HepG2 (cell line): ENCODE measurements at regions not wholly inside any gene's neighbourhood (a gene's known extent, or its start where the extent isn't known, plus 50 kb on each side); places are given as distances from the start of the nearest gene placed in this dataset.

Experiments
- ATAC-seq: fragments of 200-7000 bp; cut with Tn5 transposase; 3 replicates; pipeline ENCODE4 v1.9.1; 2020; ENCODE audit warnings: mild to moderate bottlenecking, moderate library complexity
- BruUV-seq: library from RNA; stranded (reverse); fragments of 400-500 nt; replicated peaks from 2 replicates; lab custom pipeline; 2021; lab: Mats Ljungman, UMichigan
- CTCF ChIA-PET: fragments of 300-600 bp; formaldehyde crosslinking; extraction: SDS; loops from one replicate; lab custom pipeline; 2021; ENCODE audit warnings: low total read pairs, inconsistent platforms, low intra/inter-chr PET ratio; lab: Yijun Ruan, JAX
- POLR2A ChIA-PET: fragments of 350-600 bp; sonication (Branson Sonifier 250); formaldehyde crosslinking; loops from one replicate; lab custom pipeline; 2020; ENCODE audit warnings: antibody characterized with exemption, inconsistent platforms; lab: Yijun Ruan, JAX
- DNase-seq: peaks from one replicate; pipeline ENCODE4 v3.0.0-alpha.2; 2015; ENCODE audit warnings: low spot score
- FAIRE-seq: peaks from 3 replicates; lab custom pipeline; 2011; peaks lifted over from hg19 to GRCh38; lab: Jason Lieb, UNC
- H2AFZ ChIP-seq: one replicate; pipeline ENCODE4 v1.6.1; 2011; ENCODE audit warnings: low read length, inconsistent platforms
- H3K27ac ChIP-seq: fragments of 300-600 bp; 3 replicates; pipeline ENCODE4 v1.8.0; 2011; ENCODE audit warnings: mixed run types, mild to moderate bottlenecking, mixed read lengths, low read length, inconsistent platforms; ENCODE audit not compliant: insufficient read depth; ENCODE audit errors: extremely low read length
- H3K27me3 ChIP-seq, 2 experiments: fragments of 200-600 bp in 1 of 2; 2 replicates in 1 of 2; 3 replicates in 1 of 2; pipeline versions ENCODE4 v1.6.0 to v1.8.0; 2011; ENCODE audit warnings: low read length in 2 of 2, mild to moderate bottlenecking in 2 of 2, moderate library complexity in 2 of 2, inconsistent platforms in 1 of 2; ENCODE audit not compliant: insufficient read depth in 2 of 2, control insufficient read depth in 1 of 2
- H3K36me3 ChIP-seq, 2 experiments: fragments of 200-600 bp in 1 of 2; replicated peaks in 1 of 2; 2 replicates in 1 of 2; 3 replicates in 1 of 2; pipeline versions ENCODE4 v1.5.1 to v1.8.0; 2011; ENCODE audit warnings: low read length in 2 of 2, inconsistent platforms in 1 of 2; ENCODE audit not compliant: insufficient read depth in 2 of 2, control insufficient read depth in 1 of 2
- H3K4me1 ChIP-seq: 2 replicates; pipeline ENCODE4 v1.5.1; 2012; ENCODE audit warnings: low read length, inconsistent platforms; ENCODE audit not compliant: insufficient read depth
- H3K4me2 ChIP-seq: 2 replicates; pipeline ENCODE4 v1.6.0; 2011; ENCODE audit warnings: low read depth, low read length, inconsistent platforms
- H3K4me3 ChIP-seq, 3 experiments: fragments of 200-600 bp in 1 of 3; sonication (generic), shearing (Covaris generic) in 1 of 3; replicated peaks in 1 of 3; 2 replicates each; pipeline ENCODE4 v1.5.1; 2011 to 2016; ENCODE audit warnings: low read length in 3 of 3, inconsistent platforms in 2 of 3, low read depth in 2 of 3, mild to moderate bottlenecking in 2 of 3, control low read depth in 1 of 3, mixed read lengths in 1 of 3; ENCODE audit not compliant: insufficient read depth in 1 of 3
- H3K79me2 ChIP-seq: one replicate; pipeline ENCODE4 v1.6.1; 2011; ENCODE audit warnings: low read length, inconsistent platforms; ENCODE audit not compliant: insufficient read depth
- H3K9ac ChIP-seq: 2 replicates; pipeline ENCODE4 v1.6.0; 2011; ENCODE audit warnings: mild to moderate bottlenecking, low read depth, low read length, inconsistent platforms; ENCODE audit not compliant: insufficient read depth
- H3K9me3 ChIP-seq: 2 replicates; pipeline ENCODE4 v1.5.1; 2012; ENCODE audit warnings: mild to moderate bottlenecking, low read length
- H4K20me1 ChIP-seq: 2 replicates; pipeline ENCODE4 v1.6.0; 2011; ENCODE audit warnings: inconsistent platforms, mild to moderate bottlenecking, low read length, moderate library complexity; ENCODE audit not compliant: insufficient read depth
- GPN1 ChIP-seq: sonication (generic); formaldehyde crosslinking; IDR thresholded peaks from 2 replicates; pipeline ENCODE4 v1.5.1; 2020; ENCODE audit warnings: missing genetic modification reagents, borderline replicate concordance
- MAFF ChIP-seq: IDR thresholded peaks from 2 replicates; pipeline ENCODE4 v1.6.1; 2011; ENCODE audit warnings: low read depth, low read length, improper control_type of control experiment
- MAFK ChIP-seq, 2 experiments: IDR thresholded peaks in 1 of 2; conservative IDR thresholded peaks in 1 of 2; 2 replicates each; pipeline ENCODE4 v1.6.1; 2011; ENCODE audit warnings: improper control_type of control experiment in 2 of 2, low read length in 2 of 2
- MNT ChIP-seq: fragments of 450-650 bp; IDR thresholded peaks from 2 replicates; pipeline ENCODE4 v1.6.1; 2016
- ZNF180 ChIP-seq: sonication (generic); formaldehyde crosslinking; IDR thresholded peaks from 2 replicates; pipeline ENCODE4 v1.4.0; 2020; ENCODE audit warnings: low read depth, missing genetic modification reagents, borderline replicate concordance
- ZNF773 ChIP-seq: sonication (generic); formaldehyde crosslinking; IDR thresholded peaks from 2 replicates; pipeline ENCODE4 v1.4.0; 2020; ENCODE audit warnings: missing genetic modification reagents, borderline replicate concordance
- WGBS: methylation state at CpG from one replicate; pipeline ENCODE4 v1.1.6; 2017; ENCODE audit warnings: low lambda C conversion rate; 5-methylcytosine and 5-hydroxymethylcytosine counted together
- in situ Hi-C: cut with HindIII; loops from 2 replicates; pipeline ENCODE4 v1.10.0; 2017; ENCODE audit warnings: low pct_unique_long_range_greater_than_20kb; ENCODE audit not compliant: extremely low pct_ligation_motif_present
- intact Hi-C: fragments of 100-400 bp; cut with micrococcal nuclease; formaldehyde crosslinking; loops from one replicate; pipeline ENCODE4 v1.10.0; 2022; ENCODE audit not compliant: unreplicated experiment

GRCh38 chr21:23316190-23316589 lies 2291.1 kb downstream of the MRPL39 start:
- Histone ChIP-seq H2AFZ (no peak overlapping the region), H3K9ac (no peak overlapping the region), H3K27ac (no peak overlapping the region), H3K36me3 (no peaks in the 10 kb centered on the region), H3K4me1 (no peaks in the 10 kb centered on the region), H3K79me2 (no peaks in the 10 kb centered on the region), H4K20me1 (no peaks in the 10 kb centered on the region), H3K4me3 (no peak overlapping the region)
- intact Hi-C loops: no loop called here
- no peak for ATAC-seq
- FAIRE-seq: no peak
- no TSS peak for BruUV-seq
- TF ChIP-seq MNT (peak; percentile 92), GPN1 (CRISPR knock-in tag) (no peak)
- TF ChIP-seq, all 625 proteins: peak for 1
- ChIA-PET POLR2A (no interaction called here), CTCF (no interaction called here)
- Histone ChIP-seq H3K27me3 (no peaks in the 10 kb centered on the region), H3K4me2 (no peak overlapping the region), H3K9me3 (peaks cover 81% of the 10 kb centered on the region)
- in situ Hi-C loops: no loop called here
- DNase-seq: no peak

- Histone ChIP-seq H3K27me3 (no peaks in the 10 kb centered on the region), H3K4me2 (no peak overlapping the region), H3K9ac (no peak overlapping the region), H3K4me1 (no peaks in the 10 kb centered on the region), H3K9me3 (peaks cover 82% of the 10 kb centered on the region), H3K4me3 (no peak overlapping the region; a peak in 1 of 6 replicates), H3K79me2 (no peaks in the 10 kb centered on the region), H2AFZ (no peak overlapping the region), H4K20me1 (no peaks in the 10 kb centered on the region), H3K36me3 (no peaks in the 10 kb centered on the region), H3K27ac (no peak overlapping the region)
- in situ Hi-C loops (no loop called here), intact Hi-C loops (no loop called here)
- ATAC-seq (no peak), FAIRE-seq (no peak), DNase-seq (no peak)
- CTCF ChIA-PET: no interaction called here
- POLR2A ChIA-PET: no interaction called here
- no TSS peak for BruUV-seq
- TF ChIP-seq ZNF773 (CRISPR knock-in tag) (no peak), MAFF (peak; percentile 84), ZNF180 (no peak), MAFK (conservative IDR thresholded peaks at IDR 0.05 in 1 of 2, IDR thresholded peaks at IDR 0.05 in 1 of 2; ENCODE audit: low read length in 2 of 2) (peak; percentile 59 to 86)
- WGBS: 2% methylated on average over 1 of the region's 1 CpG
Measured at GRCh38 chr21:23308741-23309140, 2298.5 kb downstream of the MRPL39 start.
